ENCODE measurements at regions not wholly inside any gene's neighbourhood (a gene's known extent, or its start where the extent isn't known, plus 50 kb on each side); places are given as distances from the start of the nearest gene placed in this dataset.

GRCh38 chr2:65786765-65787164 lies 354.4 kb upstream of the SPRED2 start (continued):
- no peak for TF ChIP-seq TAF7 (optimal IDR thresholded peaks at IDR 0.05; ENCODE audit: borderline replicate concordance, low read depth, low read length)
